Stimulated activated CD4-positive, alpha-beta T cell treated with anti-CD3 and anti-CD28 coated beads, Interleukin-1b, Interleukin-23, amount 100 ng/mL, for 48 hours (primary cell): ENCODE measurements at regions not wholly inside any gene's neighbourhood (a gene's known extent, or its start where the extent isn't known, plus 50 kb on each side); places are given as distances from the start of the nearest gene placed in this dataset.

Experiments used
- DNase-seq: peaks from one replicate; pipeline ENCODE4 v3.0.0-alpha.2; 2020

DNA sequence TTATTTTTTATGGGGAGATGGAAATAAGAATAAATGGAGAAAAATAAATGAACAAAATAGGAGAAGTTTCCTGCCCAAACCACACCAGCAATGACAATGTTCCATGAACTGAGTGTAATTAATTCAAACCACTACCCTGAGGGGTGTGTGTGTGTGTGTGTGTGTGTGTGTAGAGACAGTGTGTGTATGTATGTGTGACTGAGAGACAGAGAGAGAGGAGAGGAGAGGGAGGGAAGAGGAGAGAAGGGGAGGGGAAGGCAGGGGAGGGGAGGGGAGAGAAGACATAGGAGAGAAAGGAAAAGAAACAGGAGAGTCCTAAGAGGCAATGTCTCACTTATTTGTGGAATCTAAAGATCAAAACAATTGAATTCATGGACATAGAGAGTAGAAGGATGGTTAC, 65.0 kb upstream of the POU2AF1 start:
- no peak for DNase-seq

- no peak for DNase-seq
Observed at GRCh38 chr11:111443640-111444039, 64.6 kb upstream of the POU2AF1 start.

GRCh38 chr11:111443032-111443431, 64.0 kb upstream of the POU2AF1 start:
- DNase-seq: no peak

DNA sequence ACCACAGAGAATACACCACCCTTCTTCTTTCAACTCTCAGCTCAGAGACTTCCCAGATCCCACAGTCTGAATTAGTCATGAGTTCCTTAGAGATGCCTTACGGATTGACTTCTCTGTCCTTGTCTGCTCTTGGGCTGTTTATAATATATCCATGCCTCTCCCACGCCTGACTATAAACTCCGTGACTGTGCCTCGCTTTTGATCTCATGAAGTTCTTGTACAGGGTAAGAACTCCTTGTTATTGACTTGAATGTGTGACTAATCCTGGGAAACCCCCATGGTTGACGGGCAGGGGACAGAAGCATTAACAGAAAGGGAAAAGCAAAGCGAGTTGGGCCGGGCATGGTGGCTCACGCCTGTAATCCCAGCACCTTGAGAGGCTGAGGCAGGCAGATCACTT, 62.4 kb upstream of the POU2AF1 start:
- no peak for DNase-seq

- DNase-seq: no peak
Observed at GRCh38 chr11:111440416-111441205, 61.5 kb upstream of the POU2AF1 start.

GRCh38 chr11:111439901-111440300, 60.8 kb upstream of the POU2AF1 start:
- DNase-seq: no peak

DNA sequence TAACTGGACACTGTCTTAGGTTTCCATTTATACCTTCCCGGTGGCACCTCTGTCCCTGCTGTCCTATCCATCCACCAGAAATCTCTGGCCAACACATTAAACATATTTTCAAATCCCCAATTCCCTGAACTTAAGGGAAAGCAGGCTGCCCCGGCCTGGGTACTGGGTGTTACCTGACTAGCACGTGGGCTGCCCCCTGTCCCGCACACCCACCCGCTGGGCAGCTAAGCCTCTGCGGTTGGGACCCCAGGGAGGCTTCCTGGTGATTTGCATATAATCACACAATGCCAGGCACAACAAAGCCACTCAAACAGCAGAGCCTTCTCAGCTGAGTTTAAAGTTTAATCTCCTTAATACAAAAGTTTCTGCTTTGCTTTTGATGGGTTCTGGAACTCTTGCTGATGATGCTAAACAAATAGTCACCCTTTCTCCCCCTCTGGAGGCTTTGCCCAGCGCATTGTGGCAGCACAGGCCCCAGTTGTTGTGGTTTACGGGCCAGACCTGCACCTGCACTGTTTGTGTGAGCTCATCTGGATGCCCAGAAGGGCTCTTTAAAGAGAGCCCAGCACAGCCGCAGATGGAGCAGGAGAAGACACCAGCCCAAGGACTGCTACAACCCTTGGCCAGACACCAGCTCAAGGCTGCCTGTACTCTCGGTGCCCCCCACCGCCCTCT, 59.9 kb upstream of the POU2AF1 start:
- no peak for DNase-seq

DNA sequence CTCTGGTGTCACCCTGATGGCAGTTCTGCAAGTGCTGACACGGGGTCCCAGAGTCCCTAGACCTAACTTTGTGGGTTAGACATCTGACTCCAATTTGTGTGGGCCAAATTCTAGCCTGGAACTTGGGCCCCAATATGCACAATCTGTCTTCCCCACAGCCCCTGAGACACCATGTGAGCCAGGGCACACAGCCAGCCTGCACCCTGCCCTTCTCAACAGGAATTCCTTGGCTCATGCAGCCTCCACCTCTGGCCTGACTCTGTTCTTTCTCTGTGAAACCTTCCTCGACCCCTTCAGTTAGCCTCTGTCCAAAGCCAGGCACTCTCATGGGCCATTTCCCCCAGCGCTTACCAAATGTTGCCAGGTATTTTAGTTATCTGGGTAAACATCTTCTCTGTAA, 59.1 kb upstream of the POU2AF1 start:
- no peak for DNase-seq

- DNase-seq: no peak
Observed at GRCh38 chr11:111435046-111435698, 56.1 kb upstream of the POU2AF1 start.

- peak; percentile 73 for DNase-seq
Observed at GRCh38 chr11:111429066-111429506, 50.0 kb upstream of the POU2AF1 start.
